Loucy (cell line): ENCODE measurements at regions not wholly inside any gene's neighbourhood (a gene's known extent, or its start where the extent isn't known, plus 50 kb on each side); places are given as distances from the start of the nearest gene placed in this dataset.

Source experiments
- H2AFZ ChIP-seq: fragments of 200-600 bp; sonication (generic); 2 replicates; pipeline ENCODE4 v1.6.0; 2016; ENCODE audit warnings: antibody characterized with exemption, mild to moderate bottlenecking, low read length, moderate library complexity
- H3F3A ChIP-seq: fragments of 200-600 bp; 2 replicates; pipeline ENCODE4 v1.6.0; 2016; ENCODE audit warnings: antibody characterized with exemption, low read depth, mild to moderate bottlenecking
- H3K27me3 ChIP-seq: fragments of 200-600 bp; sonication (generic); 2 replicates; pipeline ENCODE4 v1.6.1; 2014; ENCODE audit warnings: low read length, mild to moderate bottlenecking; ENCODE audit not compliant: insufficient read depth, poor library complexity, severe bottlenecking
- H3K36me3 ChIP-seq: fragments of 200-600 bp; sonication (generic); 2 replicates; pipeline ENCODE4 v1.6.1; 2016; ENCODE audit warnings: low read length; ENCODE audit not compliant: insufficient read depth
- H3K4me1 ChIP-seq: fragments of 200-600 bp; sonication (generic); 2 replicates; pipeline ENCODE4 v1.5.1; 2014; ENCODE audit warnings: low read length, mild to moderate bottlenecking; ENCODE audit not compliant: insufficient read depth, poor library complexity, severe bottlenecking
- H3K4me2 ChIP-seq: fragments of 200-600 bp; sonication (generic); 2 replicates; pipeline ENCODE4 v1.6.0; 2014; ENCODE audit warnings: antibody characterized with exemption, low read length, low read depth, mild to moderate bottlenecking; ENCODE audit not compliant: poor library complexity, severe bottlenecking
- H3K4me3 ChIP-seq: fragments of 200-600 bp; sonication (generic); 2 replicates; pipeline ENCODE4 v1.5.1; 2014; ENCODE audit warnings: low read length, mild to moderate bottlenecking, mixed read lengths; ENCODE audit not compliant: poor library complexity, severe bottlenecking
- H3K79me2 ChIP-seq: fragments of 200-600 bp; sonication (generic); 2 replicates; pipeline ENCODE4 v1.6.1; 2014; ENCODE audit warnings: low read length; ENCODE audit not compliant: insufficient read depth
- H3K9ac ChIP-seq: fragments of 200-600 bp; sonication (generic); 2 replicates; pipeline ENCODE4 v1.6.0; 2014; ENCODE audit warnings: mild to moderate bottlenecking, low read depth, low read length, moderate library complexity; ENCODE audit not compliant: poor library complexity, severe bottlenecking
- H3K9me2 ChIP-seq: fragments of 200-600 bp; sonication (generic); replicated peaks from 2 replicates; pipeline ENCODE4 v1.6.1; 2016; ENCODE audit warnings: low read depth, low read length, mixed read lengths
- H3K9me3 ChIP-seq: fragments of 200-600 bp; sonication (generic); 2 replicates; pipeline ENCODE4 v1.6.1; 2014; ENCODE audit warnings: mild to moderate bottlenecking, antibody characterized with exemption, low read length, low read depth; ENCODE audit not compliant: insufficient read depth
- H4K20me1 ChIP-seq: fragments of 200-600 bp; sonication (generic); 2 replicates; pipeline ENCODE4 v1.6.0; 2014; ENCODE audit warnings: antibody characterized with exemption, low read length, mild to moderate bottlenecking; ENCODE audit not compliant: insufficient read depth, poor library complexity, severe bottlenecking
- CTCF ChIP-seq: fragments of 200-600 bp; sonication (generic); conservative IDR thresholded peaks from 2 replicates; pipeline ENCODE4 v1.5.1; 2014; ENCODE audit warnings: mild to moderate bottlenecking, antibody characterized with exemption, low read length
- EZH2phosphoT487 ChIP-seq: fragments of 200-600 bp; IDR thresholded peaks from 2 replicates; pipeline ENCODE4 v1.6.1; 2018; ENCODE audit warnings: antibody characterized with exemption, mild to moderate bottlenecking, moderate library complexity, borderline replicate concordance

DNA sequence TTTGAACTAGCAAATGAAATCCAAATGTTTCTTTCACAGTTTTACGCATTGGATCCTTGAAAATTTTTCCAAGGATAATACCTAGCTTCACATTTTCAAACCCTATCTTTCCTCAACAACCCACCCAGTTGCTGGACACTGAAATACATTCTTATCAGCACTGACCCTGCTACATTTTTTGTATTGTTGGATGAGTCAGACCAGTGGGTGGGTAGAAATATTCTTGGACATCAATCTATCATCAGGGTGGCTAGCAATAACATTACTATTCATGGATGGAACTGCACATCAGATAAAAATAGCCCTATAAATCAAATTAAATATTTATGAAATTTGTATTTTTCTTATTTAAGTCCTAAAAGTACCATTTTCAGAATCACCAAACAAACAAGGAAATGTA lies 407.4 kb upstream of the IZUMO3 start:
- Histone ChIP-seq H3K79me2 (no peaks in the 10 kb centered on the region), H2AFZ (no peak overlapping the region), H3K27me3 (no peaks in the 10 kb centered on the region), H4K20me1 (no peaks in the 10 kb centered on the region), H3K36me3 (no peaks in the 10 kb centered on the region), H3K9me2 (no peaks in the 10 kb centered on the region), H3K4me2 (no peak overlapping the region), H3K9ac (no peak overlapping the region), H3F3A (no peaks in the 10 kb centered on the region), H3K4me3 (no peak overlapping the region), H3K9me3 (no peaks in the 10 kb centered on the region), H3K4me1 (no peaks in the 10 kb centered on the region)
- TF ChIP-seq EZH2phosphoT487 = no peak
- TF ChIP-seq CTCF = no peak

DNA sequence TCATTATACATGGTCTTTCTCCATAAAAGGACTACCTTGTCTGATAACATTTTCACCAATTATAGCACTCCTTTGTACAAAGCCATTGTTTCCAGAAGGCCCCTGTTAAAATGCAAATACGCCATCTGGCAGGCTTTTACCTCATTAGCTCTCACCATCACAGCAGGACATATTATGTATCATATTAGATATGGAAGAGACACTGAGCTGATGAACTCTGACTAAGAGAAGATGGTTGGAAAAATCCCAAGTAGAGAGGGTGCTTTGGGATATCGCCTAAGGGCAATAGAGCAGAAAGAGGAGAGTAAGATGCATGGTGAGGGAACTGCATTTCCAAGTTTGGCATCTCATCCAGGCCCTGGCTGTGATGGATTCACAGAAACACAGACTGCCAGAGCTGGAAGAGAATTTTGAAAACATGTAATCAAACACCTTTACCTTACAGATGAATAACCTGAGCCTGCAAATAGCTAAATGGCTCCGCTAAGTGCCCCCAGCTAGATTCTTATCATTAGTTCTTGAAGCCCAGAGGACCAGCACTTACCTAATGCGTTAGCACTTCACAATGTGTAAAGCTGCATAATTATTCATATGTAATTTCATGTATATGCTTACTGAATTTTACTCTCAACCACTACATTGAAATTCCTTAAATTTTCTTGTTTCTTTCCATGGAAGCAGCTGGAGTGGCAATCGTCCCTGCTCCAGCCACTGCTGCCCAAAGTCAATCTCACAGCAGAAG lies 393.6 kb upstream of the IZUMO3 start:
- H2AFZ ChIP-seq = no peak overlapping the region
- no peak overlapping the region for H3K4me3 ChIP-seq
- H3K9me3 ChIP-seq = no peaks in the 10 kb centered on the region
- no peaks in the 10 kb centered on the region for H3K9me2 ChIP-seq
- no peaks in the 10 kb centered on the region for H3K4me1 ChIP-seq
- TF ChIP-seq EZH2phosphoT487 (no peak), CTCF (no peak)
- H3F3A ChIP-seq = no peaks in the 10 kb centered on the region
- H3K27me3 ChIP-seq = no peaks in the 10 kb centered on the region
- no peaks in the 10 kb centered on the region for H3K79me2 ChIP-seq
- no peaks in the 10 kb centered on the region for H3K36me3 ChIP-seq
- H3K9ac ChIP-seq = no peak overlapping the region
- no peaks in the 10 kb centered on the region for H4K20me1 ChIP-seq
- no peak overlapping the region for H3K4me2 ChIP-seq

GRCh38 chr9:24936117-24936516 lies 390.4 kb upstream of the IZUMO3 start:
- H3K9ac ChIP-seq = no peak overlapping the region

More at GRCh38 chr9:24936117-24936516, 390.4 kb upstream of the IZUMO3 start:
- TF ChIP-seq EZH2phosphoT487 = no peak
- TF ChIP-seq CTCF = no peak
- Histone ChIP-seq H3K9me2 (no peaks in the 10 kb centered on the region), H3F3A (no peaks in the 10 kb centered on the region), H3K79me2 (no peaks in the 10 kb centered on the region), H3K4me3 (no peak overlapping the region), H3K4me1 (no peaks in the 10 kb centered on the region), H4K20me1 (no peaks in the 10 kb centered on the region), H3K36me3 (no peaks in the 10 kb centered on the region), H3K4me2 (no peak overlapping the region), H3K27me3 (no peaks in the 10 kb centered on the region), H3K9me3 (no peaks in the 10 kb centered on the region), H2AFZ (no peak overlapping the region)
